Testis (tissue), 2 donors: ENCODE measurements at regions not wholly inside any gene's neighbourhood (a gene's known extent, or its start where the extent isn't known, plus 50 kb on each side); places are given as distances from the start of the nearest gene placed in this dataset.
"Not testable (repeated sequence)": the region's sequence is repeated elsewhere in the genome, so short reads cannot be mapped to it uniquely, and the experiment has no call there.

Source experiments
- POLR2A ChIP-seq: fragments of 450-650 bp; IDR thresholded peaks from one replicate; pipeline ENCODE4 v1.6.1; 2017; ENCODE audit warnings: antibody characterized with exemption, mild to moderate bottlenecking, moderate library complexity
- TF ChIP-seq, protein P1 (sequence below), 3 experiments: fragments of 450-650 bp in 2 of 3; fragments of 200-600 bp in 1 of 3; sonication (generic) in 1 of 3; IDR thresholded peaks; one replicate each; pipeline ENCODE4 v1.5.1; 2016 to 2019; ENCODE audit warnings: antibody characterized with exemption in 3 of 3, mild to moderate bottlenecking in 2 of 3, moderate library complexity in 1 of 3

GRCh38 chr6:3925223-3926149, 76.3 kb downstream of the FAM50B start:
- TF ChIP-seq POLR2A: not testable (repeated sequence)
- TF ChIP-seq, protein P1, sequence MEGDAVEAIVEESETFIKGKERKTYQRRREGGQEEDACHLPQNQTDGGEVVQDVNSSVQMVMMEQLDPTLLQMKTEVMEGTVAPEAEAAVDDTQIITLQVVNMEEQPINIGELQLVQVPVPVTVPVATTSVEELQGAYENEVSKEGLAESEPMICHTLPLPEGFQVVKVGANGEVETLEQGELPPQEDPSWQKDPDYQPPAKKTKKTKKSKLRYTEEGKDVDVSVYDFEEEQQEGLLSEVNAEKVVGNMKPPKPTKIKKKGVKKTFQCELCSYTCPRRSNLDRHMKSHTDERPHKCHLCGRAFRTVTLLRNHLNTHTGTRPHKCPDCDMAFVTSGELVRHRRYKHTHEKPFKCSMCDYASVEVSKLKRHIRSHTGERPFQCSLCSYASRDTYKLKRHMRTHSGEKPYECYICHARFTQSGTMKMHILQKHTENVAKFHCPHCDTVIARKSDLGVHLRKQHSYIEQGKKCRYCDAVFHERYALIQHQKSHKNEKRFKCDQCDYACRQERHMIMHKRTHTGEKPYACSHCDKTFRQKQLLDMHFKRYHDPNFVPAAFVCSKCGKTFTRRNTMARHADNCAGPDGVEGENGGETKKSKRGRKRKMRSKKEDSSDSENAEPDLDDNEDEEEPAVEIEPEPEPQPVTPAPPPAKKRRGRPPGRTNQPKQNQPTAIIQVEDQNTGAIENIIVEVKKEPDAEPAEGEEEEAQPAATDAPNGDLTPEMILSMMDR (IDR thresholded peaks at IDR 0.05): not testable (repeated sequence)
